A549 (cell line): ENCODE measurements at regions not wholly inside any gene's neighbourhood (a gene's known extent, or its start where the extent isn't known, plus 50 kb on each side); places are given as distances from the start of the nearest gene placed in this dataset.

Source experiments
- ATAC-seq, 2 experiments: fragments of 200-7000 bp in 1 of 2; fragments of >200 bp in 1 of 2; cut with Nextera tagmentation in 1 of 2; cut with Tn5 transposase in 1 of 2; 3 replicates each; pipeline versions ENCODE4 v1.8.0 to v1.9.1; 2018 to 2020; ENCODE audit warnings: mild to moderate bottlenecking in 1 of 2, moderate library complexity in 1 of 2
- CTCF ChIA-PET: fragments of 300-600 bp; sonication (Branson Sonifier 250); formaldehyde crosslinking; extraction: SDS; loops from one replicate; lab custom pipeline; 2021; ENCODE audit warnings: antibody characterized with exemption, inconsistent platforms; lab: Yijun Ruan, JAX
- POLR2A ChIA-PET: fragments of 350-600 bp; formaldehyde crosslinking; extraction: SDS; loops from one replicate; lab custom pipeline; 2021; ENCODE audit warnings: antibody characterized with exemption, inconsistent platforms; lab: Yijun Ruan, JAX
- DNase-seq, 2 experiments: peaks; one replicate each; pipeline versions ENCODE4 v3.0.0 to v3.0.0-alpha.2; 2011 to 2016; ENCODE audit warnings: low read depth in 1 of 2, low spot score in 1 of 2
- FAIRE-seq: peaks from 2 replicates; lab custom pipeline; 2011; peaks lifted over from hg19 to GRCh38; lab: Jason Lieb, UNC
- H3K27ac ChIP-seq, 2 experiments: fragments of >200 bp; sonication (Bioruptor Twin); formaldehyde crosslinking; 3 replicates each; pipeline ENCODE4 v1.5.1; 2016 to 2017
- H3K4me1 ChIP-seq: fragments of >200 bp; sonication (Bioruptor Twin); formaldehyde crosslinking; 3 replicates; pipeline ENCODE4 v1.6.1; 2016
- H3K4me2 ChIP-seq: fragments of >200 bp; sonication (Bioruptor Twin); formaldehyde crosslinking; 3 replicates; pipeline ENCODE4 v1.6.1; 2016
- H3K4me3 ChIP-seq: fragments of >200 bp; sonication (Bioruptor Twin); formaldehyde crosslinking; 3 replicates; pipeline ENCODE4 v1.5.1; 2016
- H3K9me3 ChIP-seq: fragments of >200 bp; sonication (Bioruptor Twin); formaldehyde crosslinking; 3 replicates; pipeline ENCODE4 v1.6.1; 2016
- FOSL2 ChIP-seq, 2 experiments: fragments of 450-650 bp in 1 of 2; fragments of >200 bp in 1 of 2; sonication (Bioruptor Twin) in 1 of 2; formaldehyde crosslinking; IDR thresholded peaks; 2 replicates each; pipeline versions ENCODE4 v1.5.0 to v1.6.1; 2016 to 2020; ENCODE audit warnings: mild to moderate bottlenecking in 1 of 2, moderate library complexity in 1 of 2
- FOXS1 ChIP-seq: fragments of 250-450 bp; sonication (Bioruptor Pico); IDR thresholded peaks from 2 replicates; pipeline ENCODE4 v1.5.0; 2020; ENCODE audit warnings: mild to moderate bottlenecking, moderate library complexity
- HDAC2 ChIP-seq: fragments of 200-600 bp; sonication (generic); IDR thresholded peaks from 2 replicates; pipeline ENCODE4 v1.6.1; 2016
- MAZ ChIP-seq: fragments of 150-350 bp; IDR thresholded peaks from 2 replicates; pipeline ENCODE4 v1.6.1; 2014; ENCODE audit warnings: antibody characterized with exemption, low read depth, low read length, borderline replicate concordance
- PHF8 ChIP-seq: fragments of 200-600 bp; sonication (generic); IDR thresholded peaks from 2 replicates; pipeline ENCODE4 v1.6.1; 2016; ENCODE audit warnings: low read depth, mild to moderate bottlenecking, antibody characterized with exemption, moderate library complexity, borderline replicate concordance
- RARB ChIP-seq: fragments of 250-450 bp; sonication (Bioruptor Pico); IDR thresholded peaks from 2 replicates; pipeline ENCODE4 v1.8.0; 2021; ENCODE audit warnings: mild to moderate bottlenecking, moderate library complexity
- TP53 ChIP-seq: fragments of 250-450 bp; sonication (Bioruptor Pico); IDR thresholded peaks from 2 replicates; pipeline ENCODE4 v1.5.0; 2021; ENCODE audit warnings: mild to moderate bottlenecking, moderate library complexity
- ZNF302 ChIP-seq: fragments of 250-450 bp; sonication (Bioruptor Pico); IDR thresholded peaks from 2 replicates; pipeline ENCODE4 v1.9.0; 2021; ENCODE audit warnings: inconsistent platforms, mild to moderate bottlenecking, moderate library complexity
- ZSCAN20 ChIP-seq: fragments of 250-450 bp; sonication (Bioruptor Pico); IDR thresholded peaks from 2 replicates; pipeline ENCODE4 v1.8.0; 2022; ENCODE audit warnings: mild to moderate bottlenecking, moderate library complexity
- WGBS: methylation state at CpG from one replicate; pipeline ENCODE4 v1.1.6; 2017; ENCODE audit errors: missing lambda C conversion rate; 5-methylcytosine and 5-hydroxymethylcytosine counted together
- TF ChIP-seq, protein P1 (sequence below): fragments of >200 bp; sonication (Bioruptor Twin); formaldehyde crosslinking; IDR thresholded peaks from 3 replicates; pipeline ENCODE4 v1.6.1; 2016
- TF ChIP-seq, protein P2 (sequence below): fragments of 150-350 bp; IDR thresholded peaks from 2 replicates; pipeline ENCODE4 v1.6.1; 2014; ENCODE audit warnings: low read depth, mild to moderate bottlenecking, low read length
- TF ChIP-seq, protein P3 (sequence below): fragments of 250-450 bp; sonication (Bioruptor Pico); IDR thresholded peaks from 2 replicates; pipeline ENCODE4 v1.5.0; 2021; ENCODE audit warnings: mild to moderate bottlenecking, moderate library complexity, borderline replicate concordance
- TF ChIP-seq, protein P4 (sequence below): fragments of 200-600 bp; sonication (generic); IDR thresholded peaks from 2 replicates; pipeline ENCODE4 v1.6.1; 2016; ENCODE audit warnings: antibody characterized with exemption, mild to moderate bottlenecking, moderate library complexity

DNA sequence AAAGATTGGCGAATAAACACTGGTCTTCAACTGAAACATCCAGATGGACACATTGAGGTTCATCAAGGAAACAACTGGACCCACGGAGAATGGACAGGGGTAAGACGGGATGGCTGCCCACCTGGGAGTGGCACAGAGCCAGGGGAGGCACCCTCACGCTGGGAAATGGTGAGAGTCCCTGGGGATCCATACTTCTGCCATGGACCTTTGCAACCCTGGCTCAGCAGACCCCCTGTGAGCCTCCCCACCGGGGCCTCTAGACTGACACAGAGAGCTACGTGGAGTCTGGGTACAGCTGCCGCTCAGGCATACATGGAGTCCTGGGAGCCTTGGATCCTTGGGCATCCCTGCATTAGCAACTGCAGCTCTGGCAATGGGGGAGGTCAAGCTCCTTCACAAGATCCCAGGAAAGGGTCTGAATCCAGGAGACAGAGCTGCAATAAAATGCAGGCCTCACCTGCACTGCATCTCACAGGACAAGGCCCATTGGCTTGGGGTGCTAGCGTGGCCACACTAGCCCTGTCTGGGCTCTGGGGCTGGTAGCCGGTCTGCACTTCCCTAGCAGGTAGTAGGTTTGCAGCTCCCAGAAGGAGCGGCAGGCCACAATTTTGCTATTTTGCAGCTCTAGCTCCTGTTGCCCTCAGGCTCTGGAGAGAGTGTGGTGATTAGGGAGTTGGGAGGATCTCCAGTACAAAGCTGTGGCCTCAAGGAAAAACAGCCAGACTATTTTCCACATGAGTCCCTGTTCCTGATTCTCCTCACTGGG, 496.4 kb upstream of the LRRC4C start:
- TF ChIP-seq FOSL2 (IDR thresholded peaks at IDR 0.05): no peak
- no peak for TF ChIP-seq FOSL2 (CRISPR knock-in tag; IDR thresholded peaks at IDR 0.05)
- TF ChIP-seq MAZ: no peak
- TF ChIP-seq, protein P1, sequence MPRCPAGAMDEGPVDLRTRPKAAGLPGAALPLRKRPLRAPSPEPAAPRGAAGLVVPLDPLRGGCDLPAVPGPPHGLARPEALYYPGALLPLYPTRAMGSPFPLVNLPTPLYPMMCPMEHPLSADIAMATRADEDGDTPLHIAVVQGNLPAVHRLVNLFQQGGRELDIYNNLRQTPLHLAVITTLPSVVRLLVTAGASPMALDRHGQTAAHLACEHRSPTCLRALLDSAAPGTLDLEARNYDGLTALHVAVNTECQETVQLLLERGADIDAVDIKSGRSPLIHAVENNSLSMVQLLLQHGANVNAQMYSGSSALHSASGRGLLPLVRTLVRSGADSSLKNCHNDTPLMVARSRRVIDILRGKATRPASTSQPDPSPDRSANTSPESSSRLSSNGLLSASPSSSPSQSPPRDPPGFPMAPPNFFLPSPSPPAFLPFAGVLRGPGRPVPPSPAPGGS: no peak
- TF ChIP-seq, protein P2, sequence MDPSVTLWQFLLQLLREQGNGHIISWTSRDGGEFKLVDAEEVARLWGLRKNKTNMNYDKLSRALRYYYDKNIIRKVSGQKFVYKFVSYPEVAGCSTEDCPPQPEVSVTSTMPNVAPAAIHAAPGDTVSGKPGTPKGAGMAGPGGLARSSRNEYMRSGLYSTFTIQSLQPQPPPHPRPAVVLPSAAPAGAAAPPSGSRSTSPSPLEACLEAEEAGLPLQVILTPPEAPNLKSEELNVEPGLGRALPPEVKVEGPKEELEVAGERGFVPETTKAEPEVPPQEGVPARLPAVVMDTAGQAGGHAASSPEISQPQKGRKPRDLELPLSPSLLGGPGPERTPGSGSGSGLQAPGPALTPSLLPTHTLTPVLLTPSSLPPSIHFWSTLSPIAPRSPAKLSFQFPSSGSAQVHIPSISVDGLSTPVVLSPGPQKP: no peak
- TF ChIP-seq, protein P3, sequence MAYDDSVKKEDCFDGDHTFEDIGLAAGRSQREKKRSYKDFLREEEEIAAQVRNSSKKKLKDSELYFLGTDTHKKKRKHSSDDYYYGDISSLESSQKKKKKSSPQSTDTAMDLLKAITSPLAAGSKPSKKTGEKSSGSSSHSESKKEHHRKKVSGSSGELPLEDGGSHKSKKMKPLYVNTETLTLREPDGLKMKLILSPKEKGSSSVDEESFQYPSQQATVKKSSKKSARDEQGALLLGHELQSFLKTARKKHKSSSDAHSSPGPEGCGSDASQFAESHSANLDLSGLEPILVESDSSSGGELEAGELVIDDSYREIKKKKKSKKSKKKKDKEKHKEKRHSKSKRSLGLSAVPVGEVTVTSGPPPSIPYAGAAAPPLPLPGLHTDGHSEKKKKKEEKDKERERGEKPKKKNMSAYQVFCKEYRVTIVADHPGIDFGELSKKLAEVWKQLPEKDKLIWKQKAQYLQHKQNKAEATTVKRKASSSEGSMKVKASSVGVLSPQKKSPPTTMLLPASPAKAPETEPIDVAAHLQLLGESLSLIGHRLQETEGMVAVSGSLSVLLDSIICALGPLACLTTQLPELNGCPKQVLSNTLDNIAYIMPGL: no peak
- TF ChIP-seq RARB: no peak
- Histone ChIP-seq H3K9me3 (peaks cover 8% of the 10 kb centered on the region; the same call in 1 of the 3 replicates), H3K4me3 (no peak overlapping the region), H3K4me2 (no peak overlapping the region), H3K27ac (no peak overlapping the region), H3K4me1 (no peaks in the 10 kb centered on the region)
- no peak for ATAC-seq
- 11% methylated on average over 9 of the region's 10 CpGs for WGBS
- DNase-seq: no peak
- POLR2A ChIA-PET: no interaction called here
- CTCF ChIA-PET: no interaction called here
- FAIRE-seq: no peak

DNA sequence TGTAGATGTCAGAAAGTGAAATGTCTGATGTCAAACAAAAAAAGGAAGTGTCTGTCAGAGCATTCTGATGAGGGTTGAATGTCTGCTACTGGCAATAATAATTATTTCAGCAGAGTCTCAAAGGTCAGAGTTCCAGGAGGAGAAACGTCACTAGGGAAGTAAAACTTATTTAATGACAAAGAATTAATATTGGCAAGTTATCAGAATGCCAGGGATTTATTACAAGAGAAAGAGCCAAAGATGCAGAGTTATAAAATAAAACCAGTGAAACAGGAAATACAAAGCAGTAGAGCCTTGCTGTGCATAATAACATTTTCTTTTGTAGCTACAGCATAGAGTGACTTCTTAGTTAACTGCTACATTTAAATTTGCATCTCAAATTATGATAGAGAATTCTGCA, 504.0 kb upstream of the LRRC4C start:
- ChIA-PET POLR2A (no interaction called here), CTCF (no interaction called here)
- Histone ChIP-seq H3K4me1 (no peaks in the 10 kb centered on the region), H3K9me3 (no peaks in the 10 kb centered on the region), H3K4me3 (no peak overlapping the region), H3K4me2 (no peak overlapping the region), H3K27ac (no peak overlapping the region)
- no peak for DNase-seq
- no peak for FAIRE-seq
- WGBS: 0% methylated on average over 1 of the region's 1 CpG
- no peak for TF ChIP-seq TP53
- TF ChIP-seq HDAC2: no peak
- TF ChIP-seq FOXS1 (CRISPR knock-in tag): no peak
- TF ChIP-seq, protein P3: no peak
- no peak for TF ChIP-seq ZNF302
- TF ChIP-seq, protein P4, sequence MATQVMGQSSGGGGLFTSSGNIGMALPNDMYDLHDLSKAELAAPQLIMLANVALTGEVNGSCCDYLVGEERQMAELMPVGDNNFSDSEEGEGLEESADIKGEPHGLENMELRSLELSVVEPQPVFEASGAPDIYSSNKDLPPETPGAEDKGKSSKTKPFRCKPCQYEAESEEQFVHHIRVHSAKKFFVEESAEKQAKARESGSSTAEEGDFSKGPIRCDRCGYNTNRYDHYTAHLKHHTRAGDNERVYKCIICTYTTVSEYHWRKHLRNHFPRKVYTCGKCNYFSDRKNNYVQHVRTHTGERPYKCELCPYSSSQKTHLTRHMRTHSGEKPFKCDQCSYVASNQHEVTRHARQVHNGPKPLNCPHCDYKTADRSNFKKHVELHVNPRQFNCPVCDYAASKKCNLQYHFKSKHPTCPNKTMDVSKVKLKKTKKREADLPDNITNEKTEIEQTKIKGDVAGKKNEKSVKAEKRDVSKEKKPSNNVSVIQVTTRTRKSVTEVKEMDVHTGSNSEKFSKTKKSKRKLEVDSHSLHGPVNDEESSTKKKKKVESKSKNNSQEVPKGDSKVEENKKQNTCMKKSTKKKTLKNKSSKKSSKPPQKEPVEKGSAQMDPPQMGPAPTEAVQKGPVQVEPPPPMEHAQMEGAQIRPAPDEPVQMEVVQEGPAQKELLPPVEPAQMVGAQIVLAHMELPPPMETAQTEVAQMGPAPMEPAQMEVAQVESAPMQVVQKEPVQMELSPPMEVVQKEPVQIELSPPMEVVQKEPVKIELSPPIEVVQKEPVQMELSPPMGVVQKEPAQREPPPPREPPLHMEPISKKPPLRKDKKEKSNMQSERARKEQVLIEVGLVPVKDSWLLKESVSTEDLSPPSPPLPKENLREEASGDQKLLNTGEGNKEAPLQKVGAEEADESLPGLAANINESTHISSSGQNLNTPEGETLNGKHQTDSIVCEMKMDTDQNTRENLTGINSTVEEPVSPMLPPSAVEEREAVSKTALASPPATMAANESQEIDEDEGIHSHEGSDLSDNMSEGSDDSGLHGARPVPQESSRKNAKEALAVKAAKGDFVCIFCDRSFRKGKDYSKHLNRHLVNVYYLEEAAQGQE: no peak
- TF ChIP-seq PHF8: no peak
- TF ChIP-seq ZSCAN20 (CRISPR knock-in tag): no peak
- no peak for ATAC-seq
